NCI-H146 treated with DMSO at 0.1 percent for 48 hours (cell line): ENCODE measurements at regions not wholly inside any gene's neighbourhood (a gene's known extent, or its start where the extent isn't known, plus 50 kb on each side); places are given as distances from the start of the nearest gene placed in this dataset.
A peak's percentile ranks its signal among the peaks of the same experiment; 100 is the strongest.

Experiments used
- DNase-seq: peaks from one replicate; lab custom pipeline; 2025; ENCODE audit not compliant: unreplicated experiment; lab: John Stamatoyannopoulos, UW

DNA sequence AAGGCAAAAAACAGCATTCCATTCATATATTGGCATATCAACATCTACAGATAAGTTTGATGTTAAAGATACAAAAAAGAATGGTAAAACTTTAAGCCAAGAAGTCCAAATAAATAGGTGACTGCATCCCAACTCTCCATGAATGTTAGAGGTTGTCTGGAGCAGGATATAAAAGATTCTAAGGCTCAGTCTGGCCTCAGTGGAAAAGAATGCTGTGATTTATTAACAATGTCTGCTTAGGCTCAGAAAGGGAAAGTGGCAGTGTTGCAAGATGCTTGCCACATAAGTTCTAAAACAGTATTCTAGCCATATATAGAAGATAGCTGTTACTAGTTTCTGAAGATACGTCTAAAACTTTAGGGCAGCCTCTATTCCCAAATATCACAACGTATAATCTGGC lies 179.8 kb upstream of the NBEA start:
- DNase-seq = no peak

DNA sequence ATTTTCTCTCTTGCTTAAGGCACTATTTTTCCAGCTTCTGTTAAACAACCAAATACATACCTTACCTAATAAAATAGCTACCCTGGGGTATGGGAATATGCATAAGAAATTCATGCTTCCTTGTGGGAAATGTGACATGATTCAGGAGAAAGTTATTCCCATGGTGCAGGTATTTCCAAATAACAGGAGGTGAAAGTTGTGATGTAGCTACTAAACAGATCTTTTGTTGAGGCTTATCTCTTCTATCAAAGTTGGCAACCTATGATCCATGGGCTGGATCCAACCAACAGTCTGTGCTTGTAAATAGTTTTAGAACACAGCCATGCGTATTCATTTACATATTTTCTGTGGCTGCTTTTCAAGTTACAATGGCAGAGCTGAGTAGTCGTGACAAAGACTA lies 177.8 kb upstream of the NBEA start:
- DNase-seq = no peak

DNA sequence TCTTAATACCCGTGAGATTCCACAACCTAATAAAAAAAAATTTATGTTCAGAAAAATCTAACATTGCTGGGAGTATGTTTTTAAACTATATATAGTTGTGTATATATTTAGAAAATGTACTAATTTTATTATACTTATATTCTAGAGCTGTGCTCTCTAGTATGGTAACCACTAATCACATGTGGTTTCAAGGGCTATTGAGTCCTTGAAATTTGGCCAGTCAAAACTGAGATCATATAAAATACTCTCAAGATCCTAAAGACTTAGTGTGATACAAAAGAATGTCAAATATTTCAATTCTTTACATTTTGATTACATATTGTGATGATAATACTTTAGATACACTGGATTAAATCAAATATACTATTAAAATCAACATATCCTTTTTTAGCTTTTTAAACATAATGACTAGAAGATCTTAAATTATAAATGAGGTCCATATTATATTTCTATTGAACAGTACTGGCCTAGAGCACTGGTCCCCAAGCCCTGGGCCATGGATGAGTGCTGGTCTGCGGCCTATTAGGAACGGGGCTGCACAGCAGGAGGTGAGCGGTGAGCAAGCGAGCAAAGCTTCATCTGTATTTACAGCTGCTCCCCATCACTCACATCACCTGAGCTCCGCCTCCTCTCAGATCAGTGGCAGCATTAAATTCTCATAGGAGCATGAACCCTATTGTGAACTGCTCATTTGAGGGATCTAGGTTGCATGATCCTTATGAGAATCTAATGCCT lies 176.5 kb upstream of the NBEA start:
- DNase-seq = no peak

DNA sequence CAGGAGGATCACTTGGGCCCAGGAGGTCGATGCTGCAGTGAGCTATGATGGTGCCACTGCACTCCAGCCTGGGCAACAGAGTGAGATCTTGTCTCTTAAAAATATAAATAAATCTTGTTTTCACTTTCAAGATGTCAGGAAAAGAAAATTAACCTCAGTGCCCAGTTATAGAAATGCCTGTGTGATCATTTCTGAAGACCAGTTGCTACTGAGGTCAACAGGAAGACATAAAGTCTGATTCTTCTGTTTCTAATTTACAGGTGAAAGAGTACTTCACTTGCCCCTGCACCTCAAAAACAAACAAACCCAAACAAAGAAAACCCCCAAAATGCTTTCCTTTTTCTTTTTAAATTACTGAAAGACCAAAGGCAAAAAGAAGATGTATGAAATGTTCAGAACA lies 174.3 kb upstream of the NBEA start:
- no peak for DNase-seq

DNA sequence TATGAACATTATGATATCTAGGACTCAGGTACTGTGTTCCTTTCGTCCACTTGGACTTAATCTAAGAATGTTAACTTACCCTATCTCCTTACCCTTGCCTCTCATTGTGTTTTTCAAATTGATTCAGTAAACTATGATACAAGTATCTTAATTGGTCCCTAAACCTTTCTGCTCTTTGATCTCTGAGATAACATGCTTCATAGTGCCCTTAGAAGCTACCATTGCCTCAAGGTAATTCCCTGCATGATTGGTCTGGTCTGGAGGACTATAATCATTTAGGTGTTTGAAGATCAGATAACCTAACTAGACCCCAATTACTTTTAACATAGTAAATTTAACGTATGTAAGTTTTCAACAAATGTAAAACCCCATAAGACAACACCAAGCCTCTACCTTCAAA lies 169.9 kb upstream of the NBEA start:
- DNase-seq = peak; percentile 10

DNA sequence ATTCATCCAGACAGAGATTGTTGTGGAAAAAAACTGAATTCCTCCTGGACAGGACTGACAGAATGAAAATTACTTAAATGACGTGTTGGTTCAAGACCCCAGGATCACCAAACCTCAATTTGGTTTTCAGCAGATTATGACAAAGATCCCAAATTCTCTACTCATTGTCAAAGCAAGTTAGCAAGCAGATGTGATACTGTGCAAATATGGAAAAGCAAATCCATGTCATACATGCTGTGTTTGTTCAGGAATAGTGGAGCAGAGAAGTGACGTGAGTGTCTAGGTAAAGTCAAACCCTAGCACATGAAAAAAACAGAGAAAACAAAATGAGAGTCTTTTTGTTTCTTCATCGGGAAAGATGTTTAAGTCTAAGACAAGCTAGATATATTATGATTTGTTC lies 169.2 kb upstream of the NBEA start:
- DNase-seq = peak; percentile 75

DNA sequence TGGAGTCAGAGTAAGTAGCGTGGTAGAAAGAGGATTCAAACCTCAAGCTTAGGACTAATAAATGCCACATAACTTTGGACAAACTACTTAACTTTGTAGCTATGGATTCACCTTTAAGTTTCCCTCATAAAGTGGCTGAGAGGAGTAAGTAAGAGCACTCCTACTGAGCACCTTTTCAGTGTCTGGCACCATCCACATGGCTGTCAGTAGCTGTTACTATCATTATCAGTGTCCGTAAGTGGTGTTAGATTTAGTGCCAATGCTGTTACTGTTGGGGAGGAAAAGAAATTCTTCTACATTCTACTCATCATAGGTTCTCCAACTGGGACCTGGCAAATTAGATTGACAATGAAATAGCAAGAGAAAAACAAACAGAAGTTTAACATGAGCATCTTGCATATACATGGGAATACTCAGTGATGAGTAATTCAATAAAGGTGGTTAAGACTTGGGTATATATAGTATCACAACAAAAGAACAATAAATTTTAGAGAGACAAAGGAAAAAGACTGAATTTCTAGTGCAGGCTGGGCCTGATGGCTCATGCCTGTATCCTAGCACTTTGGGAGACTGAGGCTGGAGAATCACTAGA lies 165.6 kb upstream of the NBEA start:
- DNase-seq = no peak

DNA sequence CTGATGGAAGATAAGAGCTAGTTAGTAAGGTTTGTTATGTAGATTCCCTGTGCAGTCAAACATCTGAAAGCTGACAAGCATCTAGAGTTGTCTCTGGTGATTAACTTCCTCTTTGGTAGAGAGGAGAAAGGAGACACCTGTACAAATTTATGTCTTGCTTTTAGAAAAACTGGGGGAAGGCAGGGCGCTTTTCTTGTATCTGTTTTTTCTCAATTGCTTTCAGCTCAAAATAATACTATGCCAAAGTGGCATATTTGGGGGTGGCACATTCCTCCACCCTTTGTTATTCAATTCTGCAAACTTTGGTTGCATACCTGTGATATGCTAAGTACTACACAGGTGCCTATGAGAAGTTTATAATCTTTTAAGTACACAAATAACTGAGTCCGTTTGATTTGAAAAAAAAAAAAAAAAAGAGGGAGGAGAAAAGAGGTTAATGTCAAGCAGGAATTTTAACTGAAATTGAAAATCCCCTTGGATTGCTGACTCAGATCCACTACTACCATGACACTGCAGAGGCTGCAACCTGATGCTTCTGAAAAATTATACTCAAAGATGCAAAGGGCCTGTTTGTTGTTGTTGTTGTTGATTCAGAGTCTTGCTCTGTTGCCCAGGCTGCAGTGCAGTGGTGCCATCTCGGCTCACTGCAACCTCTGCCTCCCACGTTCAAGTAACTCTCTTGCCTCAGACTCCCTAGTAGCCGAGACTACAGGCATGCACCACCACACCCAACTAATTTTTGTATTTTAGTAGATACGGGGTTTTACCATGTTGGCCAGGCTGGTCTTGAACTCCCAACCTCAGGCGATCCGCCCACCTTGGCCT lies 164.8 kb upstream of the NBEA start:
- no peak for DNase-seq

DNA sequence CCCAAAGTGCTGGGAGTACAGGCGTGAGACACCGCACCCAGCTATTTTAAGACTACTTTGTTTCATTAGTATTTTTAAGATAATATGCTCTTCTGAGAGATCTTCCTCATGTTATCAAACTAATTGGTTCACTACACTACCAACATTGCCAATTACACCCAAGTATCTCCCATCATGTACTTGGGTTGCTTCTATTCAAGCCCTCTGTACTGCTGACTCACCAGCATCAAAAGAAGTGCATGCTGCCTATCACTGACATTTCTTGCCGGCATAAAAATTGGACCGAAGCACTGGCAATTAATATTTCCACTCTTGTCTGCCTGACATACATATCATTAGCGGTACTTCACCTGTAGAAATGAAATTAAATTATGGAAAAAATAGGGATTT lies 164.2 kb upstream of the NBEA start:
- DNase-seq = no peak

DNA sequence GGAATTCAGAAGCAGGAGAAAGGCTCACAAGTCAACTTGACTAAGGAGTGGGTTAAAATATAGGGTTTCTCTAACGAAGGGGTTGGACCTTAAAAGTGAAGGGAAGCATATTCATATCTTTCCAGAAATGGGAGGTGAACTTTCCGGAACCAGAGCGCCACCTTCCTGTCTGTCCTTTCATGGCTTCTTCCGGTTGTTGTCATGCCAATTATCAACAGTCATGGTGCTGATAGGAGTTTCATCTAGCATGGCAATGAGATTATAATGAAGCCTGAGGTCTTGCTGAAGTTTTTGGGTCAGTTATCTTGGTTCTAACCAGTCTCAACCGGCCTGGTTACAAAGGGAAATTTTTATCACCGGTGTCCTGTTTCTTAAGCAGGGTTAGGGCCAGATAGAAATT lies 162.9 kb upstream of the NBEA start:
- no peak for DNase-seq

DNA sequence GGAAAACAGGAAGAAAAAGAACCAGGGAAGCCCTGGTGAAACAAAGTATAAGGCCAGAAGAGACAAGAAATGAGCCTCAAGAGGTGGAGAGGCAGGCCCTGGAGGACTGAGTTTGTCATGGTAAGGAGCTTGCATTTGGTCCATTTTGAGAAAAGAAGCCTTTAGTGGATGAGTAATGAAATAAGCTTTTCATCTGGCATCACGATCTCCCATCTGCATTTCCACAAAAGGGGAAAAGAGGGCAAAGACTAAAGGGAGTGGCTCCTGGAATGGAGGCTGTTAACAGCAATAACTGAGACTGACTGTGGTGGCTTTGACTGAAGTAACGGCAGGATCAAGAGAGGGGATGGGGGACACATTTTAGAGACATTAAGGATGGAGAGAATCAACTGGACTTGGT lies 148.8 kb upstream of the NBEA start:
- no peak for DNase-seq

DNA sequence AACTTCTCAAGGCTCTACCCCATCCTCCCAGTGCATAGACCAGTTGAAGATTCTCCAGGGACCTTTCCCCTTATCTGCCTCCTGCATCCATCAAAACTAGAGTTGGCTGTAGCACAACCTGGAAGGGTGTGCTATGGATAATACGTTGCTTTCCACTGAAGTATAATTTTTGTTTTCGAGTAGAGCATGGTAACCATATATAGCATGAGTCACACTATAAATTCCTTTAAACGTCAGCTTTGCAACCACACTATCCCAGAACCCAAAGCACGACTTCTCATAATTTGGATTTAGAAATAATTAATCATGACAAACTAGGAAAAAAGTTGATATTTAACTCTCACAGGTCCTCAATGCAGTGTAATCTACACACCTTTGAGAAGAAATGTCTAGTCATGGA lies 138.3 kb upstream of the NBEA start:
- DNase-seq = no peak

DNA sequence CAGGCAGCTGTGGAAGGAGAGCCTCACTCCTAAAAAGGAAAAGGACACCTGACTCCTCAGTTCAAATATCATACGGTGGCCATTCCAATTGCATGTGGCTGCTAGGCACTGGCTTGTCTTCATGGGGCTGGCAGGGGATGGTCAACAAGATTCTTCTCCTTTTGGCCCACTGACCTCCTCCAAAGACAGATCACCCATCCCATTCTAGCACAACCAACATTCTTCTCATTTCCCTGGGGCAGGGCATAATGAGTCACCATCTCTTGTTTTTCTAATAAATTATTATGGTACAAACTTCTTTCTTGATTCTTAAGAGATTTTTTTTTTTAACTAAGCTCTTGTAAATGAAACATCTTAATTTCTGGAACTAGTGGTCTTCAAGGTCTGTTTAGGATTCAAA lies 136.7 kb upstream of the NBEA start:
- DNase-seq = no peak

DNA sequence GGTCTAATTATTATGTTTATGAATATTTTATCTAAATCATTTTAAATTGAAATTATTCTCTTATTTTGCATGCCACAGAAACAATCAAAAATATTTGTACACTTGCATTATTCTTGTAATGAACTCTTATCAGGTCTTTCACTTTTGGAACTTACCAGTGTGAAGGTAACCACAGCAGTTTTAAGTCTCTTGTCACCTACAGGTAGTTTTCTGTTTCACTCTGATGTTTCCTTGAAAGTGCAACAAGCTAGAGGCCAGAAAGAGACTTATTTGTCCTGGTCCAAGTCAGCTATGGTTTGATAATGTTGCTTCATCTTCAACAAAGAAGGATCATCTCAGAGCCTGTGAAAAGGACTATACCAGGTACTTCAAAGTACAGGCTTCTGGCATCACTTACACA lies 133.4 kb upstream of the NBEA start:
- no peak for DNase-seq

DNA sequence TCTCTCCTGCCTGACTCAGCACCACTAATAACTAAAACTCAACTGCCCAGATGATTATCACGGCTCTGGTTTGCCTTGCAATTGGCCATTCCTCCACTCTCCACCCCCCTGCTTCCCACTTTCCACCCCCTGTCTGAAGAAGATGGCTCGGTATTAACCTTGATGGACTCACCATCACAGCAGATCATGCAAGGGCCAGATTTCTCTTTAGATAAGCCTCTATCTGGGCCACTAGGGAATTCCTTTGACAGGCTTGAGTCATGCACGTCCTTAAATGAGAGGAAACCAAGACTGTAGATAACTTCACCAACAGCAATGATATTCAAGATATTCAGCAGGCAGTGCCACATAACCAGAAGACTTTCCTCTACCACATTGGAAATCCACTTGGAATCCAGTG lies 131.1 kb upstream of the NBEA start:
- DNase-seq = no peak

DNA sequence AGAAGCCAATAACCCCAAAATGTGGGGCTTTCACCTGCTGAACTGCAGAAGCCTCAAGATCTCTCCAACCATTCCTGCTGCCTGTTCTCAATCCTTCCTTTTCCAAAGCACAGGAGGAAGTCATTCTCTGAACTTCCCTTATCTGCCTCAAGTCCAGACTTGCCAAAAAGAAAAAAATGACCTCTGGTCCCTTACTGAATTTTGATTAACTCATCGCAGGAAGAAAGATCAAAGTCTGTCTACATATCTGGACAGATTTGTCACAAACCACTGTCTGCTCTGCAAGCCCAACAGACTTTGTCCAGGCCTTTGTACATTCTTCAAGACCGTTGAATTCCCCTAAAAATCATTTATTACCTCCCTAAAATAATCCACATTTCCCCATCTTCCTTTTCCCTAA lies 126.5 kb upstream of the NBEA start:
- DNase-seq = no peak

DNA sequence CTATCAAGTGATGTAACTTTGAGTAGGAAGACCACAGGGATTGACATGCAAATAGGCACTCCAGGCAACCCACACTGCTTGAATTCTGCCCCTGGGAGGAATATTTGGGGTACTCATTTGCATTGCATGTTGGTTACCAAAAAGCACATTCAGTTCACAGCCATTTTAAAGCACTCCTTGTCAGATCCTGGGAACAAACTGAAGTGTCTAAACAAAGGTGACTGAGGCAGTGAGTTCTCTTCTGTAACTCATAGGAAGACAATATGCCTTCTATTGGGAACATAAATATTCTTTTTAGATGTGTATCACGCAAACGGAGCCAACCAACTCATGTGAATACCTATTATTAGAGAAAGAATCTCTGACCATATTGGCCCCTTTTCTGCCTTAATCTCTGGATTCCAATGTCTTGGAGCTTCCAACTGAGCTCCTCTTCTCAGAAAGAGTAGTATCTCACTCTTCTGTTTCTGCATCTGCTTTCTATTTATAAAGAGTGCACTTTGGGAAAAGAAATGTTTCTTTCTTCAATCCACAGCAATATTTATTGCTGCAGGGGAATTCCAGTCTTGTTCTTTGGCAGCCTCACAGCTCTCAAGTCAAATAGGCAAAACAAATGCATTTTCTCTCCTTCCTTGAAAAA lies 125.7 kb upstream of the NBEA start:
- no peak for DNase-seq

DNA sequence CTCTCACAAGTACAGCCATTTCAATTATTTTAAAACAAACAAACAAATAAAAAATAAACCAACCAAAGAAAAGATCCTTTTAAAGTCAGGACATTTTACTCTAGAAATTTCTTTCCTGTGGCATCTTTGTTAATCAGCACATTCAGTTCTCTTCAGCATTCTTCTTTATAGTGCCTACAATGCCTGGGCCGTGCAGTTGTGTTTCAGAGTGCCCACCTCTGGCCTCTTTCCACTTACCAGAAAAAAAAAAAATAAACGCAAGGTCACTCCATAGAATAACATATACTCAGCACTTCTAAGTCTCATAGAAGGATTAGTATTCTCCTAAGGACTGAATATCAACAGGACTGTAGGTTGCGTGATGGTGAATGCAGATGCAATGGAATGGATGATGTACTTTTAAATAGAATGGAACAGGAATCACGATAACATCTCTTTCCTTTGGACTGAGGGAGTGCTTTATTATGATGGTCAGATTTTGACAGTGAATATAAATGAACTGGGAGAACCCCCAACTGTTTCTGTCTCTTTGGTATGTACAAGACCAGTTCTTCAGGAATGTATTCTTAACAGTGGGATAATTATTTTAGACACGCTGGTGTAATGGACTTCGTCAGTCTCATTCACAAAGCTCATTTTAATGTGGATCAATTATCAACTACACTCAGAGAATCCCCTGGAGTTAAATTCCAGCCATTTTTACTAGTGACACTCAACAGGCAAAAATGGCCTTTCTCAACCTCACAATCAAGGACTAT lies 125.0 kb upstream of the NBEA start:
- DNase-seq = no peak

DNA sequence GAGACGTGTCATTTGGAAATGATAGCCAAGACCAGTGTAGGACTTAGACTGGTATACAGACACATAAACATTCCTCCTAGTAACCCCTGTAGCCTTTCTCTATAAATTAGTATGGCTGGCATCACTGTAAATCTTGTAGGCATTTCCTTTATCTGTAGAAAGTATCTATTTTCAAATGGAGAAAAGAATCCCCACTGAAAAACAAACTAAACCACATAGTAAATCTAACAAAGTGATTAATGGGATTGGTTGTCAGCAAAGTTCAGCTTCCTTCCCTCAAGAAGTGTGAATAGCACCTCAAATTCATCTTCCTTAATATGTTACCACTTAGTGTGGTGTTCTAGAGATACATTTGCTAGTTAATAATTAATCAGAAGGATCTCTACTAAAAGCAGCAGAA lies 119.4 kb upstream of the NBEA start:
- DNase-seq = no peak

DNA sequence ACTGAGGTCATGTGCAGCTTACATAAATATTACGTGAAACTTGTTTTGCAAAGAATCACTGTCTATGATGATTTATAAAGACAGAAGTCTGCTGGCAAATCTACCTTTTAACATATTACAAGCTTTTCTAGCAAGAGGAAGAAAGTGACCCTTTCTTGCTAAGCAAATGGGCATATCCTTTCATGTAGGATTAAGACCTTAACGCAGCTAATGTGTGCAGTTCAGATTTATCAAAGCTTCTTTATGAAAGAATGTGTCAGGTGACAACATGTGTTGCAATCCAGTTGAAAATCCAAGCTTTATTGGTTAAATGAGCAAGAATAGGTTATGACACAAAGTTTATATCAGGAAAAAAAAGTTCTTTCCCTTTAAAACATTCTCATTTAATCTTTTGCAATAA lies 115.6 kb upstream of the NBEA start:
- no peak for DNase-seq

DNA sequence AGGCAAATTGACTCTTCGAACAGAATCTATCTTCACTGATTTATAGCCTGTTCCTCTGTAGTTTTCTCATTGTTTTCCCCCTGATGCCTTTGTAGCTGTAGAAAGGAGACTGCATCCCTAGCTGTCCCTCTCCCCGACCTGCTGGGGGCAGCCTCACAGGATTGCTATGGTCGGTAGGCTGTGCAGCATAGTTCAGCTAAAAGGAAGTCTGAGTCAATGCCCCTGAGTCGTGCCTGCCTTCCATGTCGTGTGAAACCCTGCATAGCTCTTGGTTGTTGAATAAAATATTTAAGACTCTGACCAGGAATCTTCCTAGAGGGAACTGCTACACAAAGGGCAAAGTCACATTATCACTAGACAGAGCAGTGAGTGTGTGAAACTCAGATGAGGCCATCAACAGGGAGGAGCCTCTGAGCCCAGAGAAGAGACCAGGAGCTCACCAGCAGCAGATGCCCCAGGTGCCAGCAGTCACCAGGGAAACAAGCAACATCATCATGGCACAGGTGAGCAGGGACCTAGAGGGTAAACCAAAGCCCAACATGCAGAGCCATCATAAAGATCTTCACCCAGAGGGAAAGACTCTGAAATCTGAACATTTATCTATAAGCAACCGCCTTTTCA lies 108.4 kb upstream of the NBEA start:
- no peak for DNase-seq
